HL-60/S4 treated with phorbol 12-myristate 13-acetate at 8.2 ng/mL for 4 days and 3 days (cell line): ENCODE measurements at regions not wholly inside any gene's neighbourhood (a gene's known extent, or its start where the extent isn't known, plus 50 kb on each side); places are given as distances from the start of the nearest gene placed in this dataset.

Experiments
- in situ Hi-C: fragments of 300-500 bp; cut with MboI; formaldehyde crosslinking; loops from 2 replicates; pipeline ENCODE4 v1.15.0; 2022; ENCODE audit warnings: low sequenced_read_pairs

- in situ Hi-C loops = no loop called here
Observed at GRCh38 chr9:38164659-38165221, 95.7 kb upstream of the SHB start.

GRCh38 chr9:38163518-38163917 is 94.5 kb upstream of the SHB start:
- in situ Hi-C loops = no loop called here

- in situ Hi-C loops = no loop called here
Observed at GRCh38 chr9:38162332-38163211, 93.5 kb upstream of the SHB start.

DNA sequence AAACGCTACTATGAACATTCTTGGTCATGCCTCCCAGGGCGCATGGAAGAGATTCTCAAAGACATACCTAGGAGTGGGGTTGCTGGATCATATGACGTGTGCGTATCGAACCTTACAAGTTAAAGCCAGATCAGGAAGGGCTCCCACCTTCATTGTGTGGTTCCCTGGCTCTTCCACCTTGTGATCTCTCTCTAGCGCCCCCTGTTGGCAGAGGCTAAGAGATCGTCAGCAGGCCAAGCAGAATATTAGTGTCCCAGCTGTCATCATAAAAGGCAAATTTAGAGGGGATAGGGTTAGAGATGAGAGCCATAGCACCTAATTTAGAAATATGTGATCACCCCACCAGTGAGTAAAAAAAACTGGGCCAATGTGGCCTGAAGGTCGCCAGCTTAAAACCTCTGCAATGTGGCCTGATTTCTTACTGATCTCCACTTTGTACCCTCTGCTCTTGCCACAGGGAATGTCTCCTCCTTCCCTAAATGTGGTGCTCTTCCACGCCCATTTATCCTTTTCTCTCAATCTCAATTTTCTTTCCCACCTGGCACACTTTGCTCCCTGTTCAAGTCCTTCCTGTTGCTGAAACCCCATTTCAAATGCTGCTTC is 91.7 kb upstream of the SHB start:
- in situ Hi-C loops = no loop called here

DNA sequence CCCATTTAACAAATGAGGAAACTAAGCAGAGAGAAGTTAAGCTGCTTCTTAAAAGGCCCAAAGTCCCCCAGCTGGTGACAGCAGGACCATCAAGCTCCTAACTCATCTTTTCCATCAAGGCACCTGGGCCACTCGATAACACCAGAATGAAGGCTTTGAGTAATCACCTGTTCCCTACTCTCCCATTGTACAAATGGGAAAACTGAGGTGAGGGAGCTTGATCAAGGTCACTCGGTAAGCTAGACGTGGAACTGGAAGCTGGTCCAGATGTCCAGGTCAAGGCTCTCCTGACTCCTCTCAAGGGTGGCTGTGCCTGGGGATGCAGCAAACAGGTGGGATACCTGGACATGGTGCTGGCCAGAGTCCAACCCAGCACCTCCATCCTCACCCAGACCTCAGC is 90.6 kb upstream of the SHB start:
- in situ Hi-C loops = no loop called here

DNA sequence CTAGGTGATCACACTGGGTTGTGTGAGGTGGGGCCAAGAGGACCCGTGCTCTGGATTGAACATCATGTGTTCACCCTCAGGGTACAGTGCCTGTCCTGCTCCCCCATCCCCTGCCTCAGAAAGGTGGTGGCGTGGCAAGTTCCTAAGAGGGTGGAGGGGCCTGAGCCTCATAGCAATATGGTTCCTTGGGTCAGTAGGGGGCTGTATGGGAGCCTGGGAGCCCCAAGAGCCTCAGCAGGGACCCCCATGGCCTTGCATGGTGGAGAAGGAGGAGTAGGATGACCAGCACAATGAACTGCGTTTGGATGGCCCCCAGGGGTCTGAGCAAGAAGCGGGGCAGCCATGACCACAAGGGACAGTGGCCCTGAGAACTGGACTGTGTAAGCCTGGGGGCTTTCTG is 89.6 kb upstream of the SHB start:
- in situ Hi-C loops = no loop called here

- in situ Hi-C loops = no loop called here
Observed at GRCh38 chr9:38157711-38158110, 88.7 kb upstream of the SHB start.

- in situ Hi-C loops = no loop called here
Observed at GRCh38 chr9:38154501-38155421, 85.7 kb upstream of the SHB start.

DNA sequence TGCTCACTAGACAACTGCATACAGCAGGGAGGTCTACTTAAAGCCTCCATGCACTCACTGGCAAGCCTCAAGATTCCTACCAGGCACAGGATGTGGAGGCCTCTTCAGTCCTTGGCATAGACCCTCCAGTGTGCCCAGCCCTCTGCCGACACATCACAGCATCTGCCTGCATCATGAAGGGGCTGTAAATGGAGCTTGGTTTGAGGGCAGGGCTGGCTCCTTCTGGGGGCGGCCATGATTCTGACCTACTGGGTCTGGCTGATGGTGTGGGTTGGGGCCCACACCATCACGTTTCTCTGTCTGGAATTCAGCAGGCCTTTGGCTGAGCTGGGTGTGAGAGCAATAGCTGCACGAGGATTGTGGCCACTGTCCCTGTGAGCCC is 84.9 kb upstream of the SHB start:
- in situ Hi-C loops = no loop called here

DNA sequence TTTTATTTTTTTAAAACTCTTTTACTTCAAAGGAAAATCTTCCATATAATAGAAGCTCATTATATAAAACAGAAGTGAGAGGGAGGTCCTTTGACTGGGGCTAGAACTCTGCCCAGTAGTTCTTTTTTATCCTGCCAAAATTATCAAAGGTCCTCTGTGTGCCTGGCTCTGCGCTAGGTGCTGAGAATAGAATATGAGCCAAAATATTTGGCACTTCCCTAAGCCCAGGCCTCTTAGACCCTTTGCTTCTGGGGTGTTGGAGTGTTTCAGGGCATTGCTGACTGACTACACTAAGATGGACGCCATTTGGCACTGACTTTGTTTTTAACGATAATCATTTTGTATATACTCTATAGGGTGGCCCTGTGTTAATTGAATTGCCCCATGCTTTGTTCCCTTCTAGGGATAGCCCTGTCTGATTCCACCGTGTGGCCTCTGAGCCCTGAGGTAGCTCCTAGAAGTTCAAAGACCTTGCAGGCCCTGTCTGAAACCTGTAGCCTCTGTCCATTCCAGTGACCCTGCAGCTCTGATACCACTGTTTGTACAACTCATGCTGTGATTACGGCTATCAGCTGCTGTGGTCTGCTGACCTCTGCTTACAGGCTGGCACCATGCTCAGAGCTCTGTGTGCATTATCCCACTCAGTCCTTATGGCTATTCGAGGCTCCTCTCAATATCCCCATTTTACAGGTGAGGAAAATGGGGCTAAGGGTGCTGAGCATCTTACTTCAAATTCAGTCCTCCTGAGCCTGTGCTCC is 84.3 kb upstream of the SHB start:
- in situ Hi-C loops = no loop called here

DNA sequence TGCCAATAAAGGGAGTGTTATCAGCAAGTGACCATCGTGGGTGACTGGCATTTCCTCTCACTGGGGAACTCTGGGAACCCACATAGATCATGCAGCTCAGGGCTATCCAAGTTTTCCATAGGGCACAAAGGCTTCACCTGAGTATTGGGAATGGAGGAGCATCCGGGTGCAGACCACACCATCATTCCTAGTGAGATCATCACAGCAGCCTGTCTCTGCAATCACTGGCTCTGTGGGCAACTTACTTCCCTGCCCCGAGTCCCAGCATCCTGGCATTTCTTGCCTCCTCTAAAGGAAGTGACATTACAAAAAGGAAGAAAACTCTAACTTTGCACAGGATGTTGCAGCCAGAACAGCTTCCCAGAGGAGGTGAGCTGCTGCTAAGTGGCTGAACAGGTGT is 80.6 kb upstream of the SHB start:
- in situ Hi-C loops = loop anchor here (25.0 kb wide), 1 partner anchor 213 kb away; no protein-coding TSS in a partner anchor

DNA sequence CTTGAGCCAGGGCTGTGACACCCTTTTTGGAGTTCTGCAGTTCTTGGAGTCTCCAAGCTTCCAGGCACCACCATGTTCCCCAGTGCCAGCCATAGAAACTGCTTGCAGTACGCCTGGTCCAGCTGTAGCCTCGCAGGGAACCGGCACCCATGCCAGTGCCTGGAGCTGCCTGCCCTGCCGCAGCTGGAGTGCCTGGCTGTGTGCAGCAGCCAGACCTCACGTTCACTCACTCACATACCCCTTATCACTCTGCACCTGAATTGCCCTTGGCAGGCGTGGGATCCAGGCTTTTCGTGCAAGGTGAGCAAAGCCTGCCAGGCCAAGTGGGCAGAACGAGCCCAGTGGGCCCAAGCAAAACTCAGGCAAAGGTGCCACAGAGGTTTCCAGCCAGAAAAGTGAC is 77.8 kb upstream of the SHB start:
- in situ Hi-C loops = loop anchor here (25.0 kb wide), 1 partner anchor 215 kb away; no protein-coding TSS in a partner anchor

- in situ Hi-C loops = loop anchor here (25.0 kb wide), 1 partner anchor 217 kb away; no protein-coding TSS in a partner anchor
Observed at GRCh38 chr9:38145526-38146053, 76.6 kb upstream of the SHB start.

DNA sequence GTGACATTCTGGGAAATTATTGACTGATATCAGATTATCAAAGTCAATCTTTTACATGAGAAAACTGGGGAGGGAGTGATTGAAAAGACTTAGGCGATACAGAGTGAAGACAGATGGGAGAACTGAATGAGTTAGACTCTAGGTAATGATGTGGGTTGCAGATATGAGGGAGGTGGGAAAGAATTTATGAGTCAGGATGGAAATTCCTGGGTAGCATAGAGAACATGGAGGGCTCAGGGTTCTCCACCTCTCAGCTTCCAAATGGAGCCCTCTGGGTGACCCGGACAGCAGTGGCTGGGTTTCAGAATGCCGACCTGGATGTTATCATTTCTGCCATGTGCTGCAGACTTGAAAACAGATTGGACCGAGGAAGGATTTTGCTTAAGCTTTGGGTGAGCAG is 75.4 kb upstream of the SHB start:
- in situ Hi-C loops = loop anchor here (25.0 kb wide), 1 partner anchor 218 kb away; no protein-coding TSS in a partner anchor

DNA sequence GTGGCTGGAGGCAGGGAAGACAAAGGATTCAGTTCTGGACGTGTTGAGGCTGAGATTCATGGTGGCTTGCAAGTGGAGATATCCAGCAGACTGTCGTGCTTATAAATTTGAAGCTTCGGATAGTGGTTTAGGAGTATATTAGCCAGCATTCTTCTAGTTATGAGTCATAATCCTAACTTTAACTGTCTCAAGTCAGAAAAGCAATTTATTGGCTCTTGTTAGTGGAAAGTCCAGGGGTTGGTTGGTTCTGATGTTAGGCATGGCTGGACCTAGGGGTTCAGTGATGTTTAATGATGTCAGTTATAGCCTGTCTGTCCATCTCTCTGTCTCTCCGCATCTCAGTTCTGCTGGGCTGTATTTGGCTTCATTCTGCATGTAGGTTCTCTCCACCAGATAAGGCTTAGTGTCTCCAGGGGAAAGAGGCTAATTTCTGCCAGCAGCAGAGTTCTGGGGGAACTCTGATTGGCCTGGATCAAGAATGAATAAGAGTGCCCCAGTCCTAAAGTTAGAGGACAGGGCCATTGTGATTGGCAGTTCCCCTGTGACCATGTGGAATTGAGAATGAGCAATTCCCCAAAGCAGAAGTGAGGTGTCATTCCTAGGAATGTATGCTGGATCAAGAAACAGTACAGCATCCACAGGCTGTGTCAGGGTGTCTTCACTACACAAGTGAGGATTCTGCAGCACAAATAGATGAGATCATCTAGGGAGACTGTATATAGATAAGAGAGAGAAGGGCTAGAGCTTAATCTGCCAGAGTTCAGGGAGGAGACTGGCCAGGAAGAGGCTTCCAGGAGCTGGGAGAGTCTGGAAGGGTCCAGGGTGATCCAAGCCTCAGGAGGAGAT is 72.9 kb upstream of the SHB start:
- in situ Hi-C loops = loop anchor here (25.0 kb wide), 1 partner anchor 220 kb away; no protein-coding TSS in a partner anchor

- in situ Hi-C loops = loop anchor here (25.0 kb wide), 1 partner anchor 224 kb away; no protein-coding TSS in a partner anchor
Observed at GRCh38 chr9:38138276-38138675, 69.2 kb upstream of the SHB start.

DNA sequence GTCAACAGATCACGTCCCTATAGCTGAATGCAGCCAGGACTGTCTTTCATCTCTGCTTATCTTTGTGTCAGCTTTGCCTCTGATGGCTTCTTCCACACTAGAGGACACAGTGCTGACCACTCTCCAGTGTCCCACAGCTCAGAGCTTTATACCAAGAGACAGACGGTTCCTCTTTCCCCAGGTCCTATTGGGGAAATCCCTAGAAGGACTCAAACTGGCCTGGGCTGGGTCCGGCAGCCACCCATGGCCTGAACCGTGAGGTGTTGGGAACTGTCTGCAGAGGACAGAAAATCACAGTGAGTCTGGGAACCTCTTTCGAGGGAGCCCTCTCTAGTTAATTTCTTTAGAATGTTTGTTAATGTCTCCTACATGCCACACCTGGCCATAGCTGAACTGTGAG is 68.3 kb upstream of the SHB start:
- in situ Hi-C loops = loop anchor here (25.0 kb wide), 1 partner anchor 225 kb away; no protein-coding TSS in a partner anchor

DNA sequence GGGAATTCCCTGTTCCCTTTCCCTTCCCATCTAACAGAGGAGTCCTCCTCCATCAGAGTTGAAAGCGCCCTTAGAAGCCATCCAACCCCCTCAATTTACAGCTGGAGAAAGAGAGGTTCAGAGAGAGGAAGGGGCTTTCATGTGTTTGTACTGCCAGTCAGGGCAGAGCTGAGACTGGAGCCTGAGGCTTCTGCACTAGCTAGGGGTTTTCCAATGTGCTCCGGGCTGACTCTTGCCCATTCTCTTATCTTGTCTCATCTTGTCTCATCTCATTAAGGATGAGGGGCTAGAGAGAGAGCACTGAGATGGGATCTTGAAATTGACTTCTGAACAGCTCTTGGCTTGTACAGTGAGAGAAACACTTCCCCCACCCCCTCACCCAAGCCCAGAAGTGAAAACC is 67.4 kb upstream of the SHB start:
- in situ Hi-C loops = loop anchor here (25.0 kb wide), 1 partner anchor 226 kb away; no protein-coding TSS in a partner anchor
